ENCODE measurements at regions not wholly inside any gene's neighbourhood (a gene's known extent, or its start where the extent isn't known, plus 50 kb on each side); places are given as distances from the start of the nearest gene placed in this dataset.

DNA sequence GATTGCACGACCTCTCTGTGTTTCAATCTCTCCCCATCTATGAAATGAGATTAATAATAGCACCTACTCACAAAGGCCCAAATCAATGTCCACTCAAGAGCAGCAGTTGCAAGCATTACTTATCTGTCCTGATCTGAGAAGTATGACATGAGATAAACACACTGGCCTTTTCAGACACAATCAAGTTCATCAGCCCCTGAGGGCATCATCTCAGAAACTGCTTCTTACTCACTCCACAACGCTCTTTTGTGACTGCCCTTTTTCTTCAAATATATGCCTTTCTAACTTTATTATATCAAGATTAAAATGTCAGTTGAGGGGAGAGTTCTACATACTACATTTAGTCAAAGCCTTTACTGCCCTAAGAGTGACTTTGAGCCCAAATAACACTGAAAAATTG, 371.9 kb upstream of the SPAG17 start:
- TF ChIP-seq, protein P1, sequence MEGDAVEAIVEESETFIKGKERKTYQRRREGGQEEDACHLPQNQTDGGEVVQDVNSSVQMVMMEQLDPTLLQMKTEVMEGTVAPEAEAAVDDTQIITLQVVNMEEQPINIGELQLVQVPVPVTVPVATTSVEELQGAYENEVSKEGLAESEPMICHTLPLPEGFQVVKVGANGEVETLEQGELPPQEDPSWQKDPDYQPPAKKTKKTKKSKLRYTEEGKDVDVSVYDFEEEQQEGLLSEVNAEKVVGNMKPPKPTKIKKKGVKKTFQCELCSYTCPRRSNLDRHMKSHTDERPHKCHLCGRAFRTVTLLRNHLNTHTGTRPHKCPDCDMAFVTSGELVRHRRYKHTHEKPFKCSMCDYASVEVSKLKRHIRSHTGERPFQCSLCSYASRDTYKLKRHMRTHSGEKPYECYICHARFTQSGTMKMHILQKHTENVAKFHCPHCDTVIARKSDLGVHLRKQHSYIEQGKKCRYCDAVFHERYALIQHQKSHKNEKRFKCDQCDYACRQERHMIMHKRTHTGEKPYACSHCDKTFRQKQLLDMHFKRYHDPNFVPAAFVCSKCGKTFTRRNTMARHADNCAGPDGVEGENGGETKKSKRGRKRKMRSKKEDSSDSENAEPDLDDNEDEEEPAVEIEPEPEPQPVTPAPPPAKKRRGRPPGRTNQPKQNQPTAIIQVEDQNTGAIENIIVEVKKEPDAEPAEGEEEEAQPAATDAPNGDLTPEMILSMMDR (IDR thresholded peaks at IDR 0.05): no peak
- no peak for TF ChIP-seq POLR2A (IDR thresholded peaks at IDR 0.05)

Data from lower leg skin (tissue), 3 donors.